ENCODE measurements at regions not wholly inside any gene's neighbourhood (a gene's known extent, or its start where the extent isn't known, plus 50 kb on each side); places are given as distances from the start of the nearest gene placed in this dataset.

DNA sequence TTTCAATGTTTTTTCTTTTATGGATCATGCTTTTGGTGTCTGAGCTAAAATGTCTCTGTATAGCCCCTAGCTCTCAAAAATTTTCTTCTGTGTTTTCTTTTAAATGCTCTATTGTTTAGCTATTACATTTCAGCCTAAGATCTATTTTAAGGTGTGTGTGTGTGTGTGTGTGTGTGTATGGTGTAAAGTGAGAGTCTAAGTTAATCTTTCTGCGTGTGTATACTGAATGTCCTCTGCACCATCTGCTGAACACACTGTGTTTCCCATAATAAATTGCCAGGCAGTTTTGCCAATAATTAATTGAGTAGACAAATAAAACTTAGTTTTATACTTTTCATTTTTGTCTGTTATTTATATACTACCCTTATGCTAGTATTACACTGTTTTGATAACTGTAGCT is 2096.3 kb upstream of the C9orf72 start (continued):
- TF ChIP-seq MLLT1 (IDR thresholded peaks at IDR 0.05): no peak

DNA sequence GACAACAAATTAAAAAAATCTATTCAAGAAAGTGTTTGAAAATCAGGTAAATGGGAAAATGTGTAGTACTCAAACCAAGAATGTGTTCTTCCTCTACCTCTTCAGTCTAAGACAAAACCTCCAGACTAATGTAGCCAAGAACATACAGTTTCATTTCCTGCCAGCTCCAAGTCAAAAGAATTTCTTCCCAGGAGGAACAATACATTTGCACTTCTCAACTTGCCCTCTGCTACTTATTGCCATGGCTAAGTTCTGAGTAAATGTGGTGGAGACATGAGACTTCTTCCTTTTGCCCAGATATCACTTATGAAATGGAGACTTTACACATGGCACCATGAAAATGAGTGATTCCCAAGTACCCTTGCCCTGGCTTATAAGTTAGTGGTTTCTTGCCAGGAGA is 2112.2 kb upstream of the C9orf72 start:
- no peak overlapping the region for H2AFZ ChIP-seq (ENCODE audit: control insufficient read depth, low read depth, low read length)
- no peaks in the 10 kb centered on the region for H3K79me2 ChIP-seq (ENCODE audit: control insufficient read depth, insufficient read depth, low read length)
- RAD21 ChIA-PET (ENCODE audit: unreplicated experiment): no interaction called here
- no peak overlapping the region for H3K9ac ChIP-seq (ENCODE audit: control insufficient read depth, insufficient read depth, low read length)
- H3K4me3 ChIP-seq: no peak overlapping the region
- no peaks in the 10 kb centered on the region for H3K27me3 ChIP-seq (replicated peaks in 1 of 2; ENCODE audit: control insufficient read depth in 2 of 2, insufficient read depth in 2 of 2, low read length in 1 of 2)
- DNase-seq (ENCODE audit: low read depth, low spot score) (no peak), ATAC-seq (no peak), FAIRE-seq (no peak)
- BruUV-seq (replicated peaks): no TSS peak
- H3K4me2 ChIP-seq (ENCODE audit: control insufficient read depth, insufficient read depth): no peak overlapping the region
- POLR2A ChIA-PET: no interaction called here
- H3K36me3 ChIP-seq (ENCODE audit: control insufficient read depth in 2 of 2, insufficient read depth in 2 of 2, low read length in 1 of 2): no peaks in the 10 kb centered on the region
- no peaks in the 10 kb centered on the region for H3K9me3 ChIP-seq (replicated peaks; ENCODE audit: control insufficient read depth, insufficient read depth, low read length)
- H4K20me1 ChIP-seq (ENCODE audit: control insufficient read depth, insufficient read depth): no peaks in the 10 kb centered on the region
- H3K4me1 ChIP-seq (ENCODE audit: control insufficient read depth, insufficient read depth, low read length): no peaks in the 10 kb centered on the region
- intact Hi-C loops (cut with micrococcal nuclease; ENCODE audit: unreplicated experiment): no loop called here
- in situ Hi-C loops (cut with MboI): no loop called here
- CTCF ChIA-PET: no interaction called here
- TF ChIP-seq YBX1 (IDR thresholded peaks at IDR 0.05) (no peak), SMAD5 (IDR thresholded peaks at IDR 0.05; ENCODE audit: low read depth) (no peak), RFX5 (IDR thresholded peaks at IDR 0.05; ENCODE audit: low read depth, low read length) (no peak), BRCA1 (IDR thresholded peaks at IDR 0.05; ENCODE audit: low read depth, low read length) (no peak), POLR2A (IDR thresholded peaks at IDR 0.05; ENCODE audit: low read depth, low read length) (no peak), CBX3 (IDR thresholded peaks at IDR 0.05; ENCODE audit: borderline replicate concordance, low read depth) (no peak), CREM (IDR thresholded peaks at IDR 0.05; ENCODE audit: low read depth) (no peak), ZNF217 (IDR thresholded peaks at IDR 0.05) (no peak), SPI1 (IDR thresholded peaks at IDR 0.05; ENCODE audit: borderline replicate concordance, insufficient read depth, low read depth, low read length) (no peak), MTA3 (IDR thresholded peaks at IDR 0.05; ENCODE audit: borderline replicate concordance, low read length) (no peak), SUZ12 (IDR thresholded peaks at IDR 0.05; ENCODE audit: unreplicated experiment) (no peak)
- TF ChIP-seq, protein P1, sequence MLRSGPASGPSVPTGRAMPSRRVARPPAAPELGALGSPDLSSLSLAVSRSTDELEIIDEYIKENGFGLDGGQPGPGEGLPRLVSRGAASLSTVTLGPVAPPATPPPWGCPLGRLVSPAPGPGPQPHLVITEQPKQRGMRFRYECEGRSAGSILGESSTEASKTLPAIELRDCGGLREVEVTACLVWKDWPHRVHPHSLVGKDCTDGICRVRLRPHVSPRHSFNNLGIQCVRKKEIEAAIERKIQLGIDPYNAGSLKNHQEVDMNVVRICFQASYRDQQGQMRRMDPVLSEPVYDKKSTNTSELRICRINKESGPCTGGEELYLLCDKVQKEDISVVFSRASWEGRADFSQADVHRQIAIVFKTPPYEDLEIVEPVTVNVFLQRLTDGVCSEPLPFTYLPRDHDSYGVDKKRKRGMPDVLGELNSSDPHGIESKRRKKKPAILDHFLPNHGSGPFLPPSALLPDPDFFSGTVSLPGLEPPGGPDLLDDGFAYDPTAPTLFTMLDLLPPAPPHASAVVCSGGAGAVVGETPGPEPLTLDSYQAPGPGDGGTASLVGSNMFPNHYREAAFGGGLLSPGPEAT (IDR thresholded peaks at IDR 0.05; ENCODE audit: low read depth): no peak
- H3K27ac ChIP-seq (ENCODE audit: control insufficient read depth, insufficient read depth): no peak overlapping the region
- SMC1A ChIA-PET (ENCODE audit: uncharacterized antibody, unreplicated experiment): interaction anchor here (1.1 kb wide), 1 partner anchor 89 kb away, joined by 3 read pairs; no protein-coding TSS in a partner anchor
